Hypothalamus (tissue), 51 donors: ENCODE measurements at regions not wholly inside any gene's neighbourhood (a gene's known extent, or its start where the extent isn't known, plus 50 kb on each side); places are given as distances from the start of the nearest gene placed in this dataset.
A peak's percentile ranks its signal among the peaks of the same experiment; 100 is the strongest.

ENCODE experiments used
- DNase-seq, 51 donors: peaks; one replicate each; lab custom pipeline; 2025; lab: John Stamatoyannopoulos, UW

DNA sequence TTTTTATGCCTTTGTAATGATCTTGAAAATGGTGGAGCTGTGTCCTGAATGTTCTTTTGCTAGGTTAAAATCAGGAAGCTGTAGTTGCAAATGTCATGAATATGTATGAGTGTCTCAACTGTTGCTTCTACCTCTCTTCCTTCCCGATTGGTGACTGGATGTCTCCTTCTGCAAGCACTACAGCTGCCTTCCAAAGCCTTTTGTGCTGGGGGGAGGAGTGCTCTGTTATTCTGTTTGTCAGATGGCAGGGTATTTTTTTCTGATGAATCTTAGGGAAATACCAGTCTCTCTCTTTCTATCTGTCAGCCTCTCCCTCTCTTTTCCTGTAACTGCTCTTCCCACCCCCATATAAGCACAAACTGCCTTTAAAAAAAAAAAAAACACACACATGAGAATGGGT lies 1396.3 kb upstream of the CELF4 start:
- DNase-seq, result no peak

DNA sequence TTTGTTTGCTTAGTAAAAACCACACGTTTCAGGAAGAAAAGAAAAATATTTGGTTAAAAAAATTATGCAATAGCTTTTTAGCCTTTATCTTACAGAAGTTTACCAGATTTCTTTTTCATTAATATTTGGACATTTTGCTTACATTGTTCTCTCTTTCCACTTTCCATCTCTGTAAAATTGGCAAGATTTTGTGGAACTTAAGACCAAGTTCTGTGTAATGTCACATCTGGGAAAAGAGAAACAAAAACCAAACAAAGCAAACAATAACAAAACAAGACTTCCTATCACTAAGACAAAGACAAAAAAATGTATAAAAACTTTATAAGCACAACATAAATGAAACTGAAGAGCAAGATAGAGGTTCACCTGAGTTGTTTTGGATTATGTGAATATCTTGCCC lies 1392.1 kb upstream of the CELF4 start:
- DNase-seq, result no peak

DNA sequence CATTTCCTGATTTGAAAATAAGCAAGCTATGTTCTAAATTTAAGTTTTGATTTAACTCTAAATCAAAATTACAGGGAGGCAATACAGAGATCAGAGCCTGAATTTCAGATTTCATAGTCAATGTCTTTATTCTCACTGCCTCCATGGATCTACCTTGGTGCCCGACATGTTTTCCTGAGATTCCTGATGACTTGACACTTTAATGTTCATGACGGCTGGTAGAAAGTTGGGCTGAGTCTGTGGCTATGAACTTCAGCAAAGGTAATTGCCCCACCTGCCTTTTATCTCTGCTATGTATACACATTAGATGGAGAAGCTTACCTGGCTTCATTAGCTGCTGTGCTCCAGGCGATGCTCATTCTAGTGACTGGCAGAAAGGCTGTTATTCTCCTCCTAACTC lies 1390.5 kb upstream of the CELF4 start:
- DNase-seq, result no peak

DNA sequence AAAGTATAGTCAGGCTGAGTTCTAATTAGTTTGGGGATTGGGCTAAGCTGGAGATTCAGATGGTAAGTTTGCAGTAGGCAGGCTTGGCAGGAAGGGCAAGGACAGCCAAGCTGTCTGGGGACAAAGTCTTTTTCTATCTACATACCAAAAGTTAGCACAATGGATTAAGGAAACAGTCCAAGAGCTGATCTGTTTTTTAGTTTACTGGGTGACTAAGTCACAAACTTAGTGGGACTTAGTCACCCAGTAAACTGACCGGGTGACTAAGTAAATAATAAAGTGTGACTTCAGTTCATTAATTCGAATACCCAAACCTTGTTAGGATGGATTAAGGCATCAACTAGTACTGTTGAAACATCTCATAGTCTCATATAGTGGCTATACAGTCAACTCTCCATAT lies 1386.0 kb upstream of the CELF4 start:
- no peak for DNase-seq

DNA sequence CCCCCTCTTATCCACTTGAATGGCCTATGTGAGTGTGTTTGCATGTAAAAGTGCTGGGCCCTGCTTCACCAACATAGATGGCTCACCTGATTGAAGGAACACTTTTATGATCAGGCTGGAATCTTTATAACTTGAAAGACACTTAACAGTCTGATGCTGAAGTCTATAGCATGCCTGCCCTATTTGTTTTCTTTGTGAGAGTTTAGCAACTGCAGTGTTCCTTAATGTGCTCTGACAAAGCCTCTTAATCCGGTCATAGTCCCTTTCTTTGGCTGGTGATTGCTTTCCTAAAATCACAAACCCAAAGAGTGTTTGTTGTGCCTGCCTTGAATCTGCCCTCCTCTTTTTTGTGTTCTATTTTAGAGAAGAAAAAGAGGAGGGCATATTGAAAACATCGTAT lies 1382.8 kb upstream of the CELF4 start:
- DNase-seq, result no peak

DNA sequence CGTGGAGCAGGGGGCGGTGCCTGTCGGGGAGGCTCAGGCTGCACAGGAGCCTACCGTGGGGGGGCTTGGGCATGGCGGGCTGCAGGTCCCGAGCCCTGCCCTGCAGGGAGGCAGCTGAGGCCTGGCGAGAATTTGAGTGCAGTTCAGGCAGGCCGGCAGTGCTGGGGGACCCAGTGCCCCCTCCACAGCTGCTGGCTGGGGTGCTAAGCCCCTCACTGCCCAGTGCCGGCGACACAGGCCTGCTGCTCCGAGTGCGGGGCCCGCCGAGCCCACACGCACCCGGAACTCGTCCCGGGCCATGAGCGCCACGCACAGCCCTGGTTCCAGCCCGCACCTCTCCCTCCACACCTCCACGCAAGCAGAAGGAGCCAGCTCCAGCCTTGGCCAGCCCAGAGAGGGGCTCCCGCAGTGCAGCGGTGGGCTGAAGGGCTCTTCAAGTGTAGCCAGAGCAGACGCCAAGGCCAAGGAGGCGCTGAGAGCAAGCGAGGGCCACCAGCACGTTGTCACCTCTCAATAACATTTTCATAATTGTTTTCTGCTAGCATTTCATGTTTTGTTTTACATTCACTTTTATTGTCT lies 1378.9 kb upstream of the CELF4 start:
- no peak for DNase-seq

DNA sequence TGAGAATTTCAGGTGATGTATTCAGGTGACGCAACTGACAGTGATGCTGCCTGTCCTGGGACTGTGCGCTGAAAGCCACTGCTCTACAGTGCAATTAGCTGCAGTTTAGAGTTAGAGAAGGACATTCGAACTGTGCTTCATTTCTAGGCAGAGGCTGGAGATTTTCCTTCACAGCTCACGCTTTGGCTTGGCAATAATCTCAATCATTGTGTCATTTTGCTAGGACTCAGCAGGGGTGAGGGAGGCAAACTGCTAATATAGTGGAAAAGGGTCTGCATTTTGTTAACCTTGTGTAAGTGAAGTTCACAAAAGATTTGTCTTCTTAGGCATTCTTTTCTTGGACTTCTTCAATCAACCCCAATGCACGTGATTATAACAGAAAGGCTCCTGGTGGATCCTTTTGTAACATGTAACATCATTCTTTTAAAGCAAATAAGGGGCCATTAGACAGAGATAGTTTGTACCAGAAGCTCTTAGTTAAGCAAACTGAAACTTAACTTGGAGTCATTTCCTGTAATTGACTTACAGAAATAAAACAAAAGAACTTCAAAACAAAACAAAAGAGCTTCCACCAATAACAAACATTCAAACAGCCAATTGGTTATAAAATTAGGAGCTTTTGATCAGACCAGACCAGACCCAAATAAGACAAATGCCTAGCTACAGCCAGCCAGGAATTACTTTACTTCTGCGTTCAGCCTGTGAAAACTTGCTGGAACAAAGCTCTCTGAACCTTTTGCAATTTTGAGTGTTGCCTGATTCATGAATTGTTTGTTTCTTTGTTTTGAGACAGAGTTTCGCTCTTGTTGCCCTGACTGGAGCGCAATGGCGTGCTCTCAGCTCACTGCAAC lies 1376.3 kb upstream of the CELF4 start:
- no peak for DNase-seq

DNA sequence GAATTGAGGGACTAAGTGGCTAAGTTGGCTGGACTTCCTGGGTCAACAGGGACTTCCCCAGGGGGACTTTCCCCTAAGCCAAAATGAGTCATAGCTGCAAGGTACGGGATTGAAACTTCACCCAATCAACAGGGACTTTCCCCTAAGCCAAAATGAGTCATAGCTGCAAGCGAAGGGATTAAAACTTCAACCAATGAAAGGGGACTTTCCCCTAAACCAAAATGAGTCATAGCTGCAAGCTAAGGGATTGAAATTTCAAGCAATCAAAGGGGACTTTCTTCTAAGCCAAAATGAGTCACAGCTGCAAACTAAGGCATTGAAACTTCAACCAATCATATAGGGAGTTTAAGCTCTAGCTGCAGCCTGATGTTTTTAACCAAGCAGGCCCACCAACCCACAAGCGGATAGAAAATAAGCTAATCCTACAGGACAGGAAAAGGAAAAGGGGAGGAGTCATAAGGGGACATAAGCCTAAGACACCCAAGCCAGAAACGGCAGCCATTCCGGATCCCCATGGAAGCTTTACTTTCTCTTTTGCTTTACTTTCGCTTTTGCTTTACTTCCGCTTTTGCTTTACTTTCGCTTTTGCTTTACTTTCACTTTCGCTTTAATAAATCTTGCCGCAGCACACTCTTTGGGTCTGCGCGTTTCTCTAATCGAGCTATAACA lies 1375.4 kb upstream of the CELF4 start:
- DNase-seq, result peak in 1 of 51 donors; percentile 3

DNA sequence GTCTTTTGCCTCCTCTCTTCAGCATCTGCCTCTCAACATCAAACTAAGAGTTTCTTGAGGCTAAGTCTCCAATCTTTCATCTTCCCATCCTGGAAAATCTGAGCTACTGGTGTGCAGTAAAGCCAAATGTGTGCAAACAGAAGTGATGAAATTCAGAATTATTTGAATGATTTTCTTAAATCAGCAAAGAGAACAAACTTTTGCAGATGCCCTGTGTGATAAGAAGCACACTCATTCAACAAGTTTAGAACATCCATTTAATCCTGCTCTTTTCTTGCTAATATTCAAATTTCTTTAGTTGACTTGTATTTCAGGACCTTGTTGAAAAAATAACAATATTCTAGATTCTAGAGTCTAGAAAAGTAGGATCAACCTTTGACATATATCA lies 1374.9 kb upstream of the CELF4 start:
- no peak for DNase-seq

DNA sequence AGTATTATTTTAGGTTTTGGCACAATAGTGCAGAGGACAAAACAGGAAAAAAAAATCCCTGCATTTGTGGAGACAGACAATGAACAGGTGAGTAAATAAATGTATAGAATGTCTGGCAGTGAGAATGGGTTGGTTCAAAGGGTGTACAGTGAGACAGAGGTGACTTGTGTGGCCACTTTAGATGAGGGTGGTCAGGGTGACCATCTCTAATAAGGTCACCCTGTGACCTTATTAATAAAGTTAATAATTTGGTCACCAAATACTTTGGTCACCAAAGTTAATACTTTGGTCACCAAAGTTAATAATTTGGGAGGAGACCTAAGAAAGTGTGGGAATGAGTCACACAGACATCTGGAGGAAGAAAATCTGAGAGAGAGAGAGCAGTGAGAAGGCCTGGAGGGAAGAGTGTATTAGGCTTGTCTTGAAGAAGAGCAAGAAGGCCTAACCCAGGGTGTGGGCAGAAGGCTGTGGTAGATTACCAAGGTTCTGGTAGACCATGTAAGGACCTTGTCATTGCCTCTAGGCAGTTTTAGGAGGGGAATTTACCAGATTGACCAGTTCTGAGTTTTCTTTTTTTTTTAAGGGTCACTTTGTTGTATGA lies 1368.4 kb upstream of the CELF4 start:
- no peak for DNase-seq

DNA sequence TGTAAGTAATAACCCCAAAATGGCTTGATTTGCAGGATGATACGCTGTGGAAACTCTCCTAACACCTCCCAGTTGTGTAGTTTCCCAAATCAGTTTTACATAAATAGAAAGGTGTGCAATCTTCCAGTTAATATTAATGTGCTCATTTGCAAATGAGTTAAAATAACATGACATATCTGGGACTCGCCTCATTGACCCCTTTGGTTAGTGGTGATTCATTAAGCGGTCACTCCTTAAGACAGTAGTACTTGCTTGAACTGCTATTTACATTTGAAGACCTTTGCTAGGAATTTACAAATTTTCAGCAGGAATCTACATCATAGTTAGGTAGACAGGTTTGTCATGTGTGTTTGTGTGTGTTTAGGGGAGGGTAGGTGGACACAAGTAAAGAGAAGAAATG lies 1367.7 kb upstream of the CELF4 start:
- no peak for DNase-seq

DNA sequence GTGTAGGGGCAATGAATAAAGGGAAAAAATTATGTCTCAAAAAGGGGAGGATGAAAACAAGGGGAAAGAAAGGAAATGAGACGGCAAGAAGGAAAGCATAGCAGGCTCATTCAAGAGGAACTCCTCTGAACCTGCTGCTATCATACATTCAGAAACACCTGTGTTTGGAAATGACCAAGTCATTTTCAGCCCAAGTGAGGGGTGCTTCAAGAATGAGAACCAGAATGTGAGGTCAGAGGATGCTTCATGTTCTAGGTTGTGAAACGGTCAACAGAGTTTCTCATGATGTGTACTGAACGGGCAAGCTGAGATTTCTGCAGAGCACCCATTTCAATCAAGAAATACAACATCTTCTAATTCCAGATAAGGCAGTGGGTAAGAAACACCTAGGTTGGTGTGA lies 1367.2 kb upstream of the CELF4 start:
- no peak for DNase-seq

DNA sequence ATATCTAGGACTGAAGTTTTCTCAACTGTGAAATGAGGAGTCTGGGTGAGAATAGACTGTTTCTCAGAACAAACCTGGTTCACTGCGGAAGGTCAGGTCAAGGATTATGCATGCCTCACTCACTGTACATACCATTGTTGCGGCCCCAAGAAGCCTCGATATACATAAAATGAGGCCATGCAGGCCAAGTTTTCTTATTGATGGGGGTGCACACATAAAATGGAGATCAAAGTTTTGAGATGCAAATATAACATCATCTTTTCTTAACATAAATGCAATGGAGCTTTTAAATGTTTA lies 1366.1 kb upstream of the CELF4 start:
- DNase-seq, result no peak

DNA sequence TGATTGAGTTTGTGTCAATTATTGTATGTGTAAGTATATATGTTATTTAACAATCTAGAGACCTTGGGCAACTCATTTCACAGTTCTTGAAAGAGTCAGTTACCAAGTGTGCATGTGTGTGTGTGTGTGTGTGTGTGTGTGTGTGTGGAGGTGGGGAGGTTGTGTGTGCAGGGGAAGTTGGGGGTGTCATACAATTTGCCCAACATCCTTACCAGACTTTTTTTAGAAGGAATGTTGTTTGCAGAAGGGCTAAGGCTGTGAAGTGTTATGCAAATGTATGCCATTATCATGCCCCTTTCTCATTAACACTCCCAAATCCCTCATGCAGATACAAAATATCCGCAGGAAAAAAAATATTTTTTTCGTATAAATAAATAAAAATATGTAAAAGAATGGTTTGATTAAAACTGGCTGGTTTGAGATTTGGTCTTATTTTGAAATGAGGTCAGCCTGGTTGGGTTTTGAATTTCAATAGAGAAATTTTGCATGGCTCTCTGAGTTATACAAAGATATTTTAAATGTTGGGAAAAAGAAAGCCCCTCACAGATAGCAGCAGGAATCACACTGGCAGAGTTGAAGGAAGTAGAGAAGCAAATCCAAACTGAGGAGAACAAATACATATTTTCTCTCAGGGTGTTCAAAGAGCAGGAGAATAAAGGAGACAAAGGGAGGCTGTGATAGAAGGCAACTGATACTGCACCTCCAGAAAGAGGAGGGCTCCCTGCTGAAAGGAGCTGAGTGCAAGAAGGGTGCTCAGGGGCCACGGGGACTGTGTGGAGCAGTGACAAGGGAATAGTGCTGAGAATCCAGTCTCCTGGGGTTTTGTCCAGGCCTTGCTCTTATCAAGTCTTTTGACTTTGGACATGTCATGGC lies 1365.5 kb upstream of the CELF4 start:
- no peak for DNase-seq

DNA sequence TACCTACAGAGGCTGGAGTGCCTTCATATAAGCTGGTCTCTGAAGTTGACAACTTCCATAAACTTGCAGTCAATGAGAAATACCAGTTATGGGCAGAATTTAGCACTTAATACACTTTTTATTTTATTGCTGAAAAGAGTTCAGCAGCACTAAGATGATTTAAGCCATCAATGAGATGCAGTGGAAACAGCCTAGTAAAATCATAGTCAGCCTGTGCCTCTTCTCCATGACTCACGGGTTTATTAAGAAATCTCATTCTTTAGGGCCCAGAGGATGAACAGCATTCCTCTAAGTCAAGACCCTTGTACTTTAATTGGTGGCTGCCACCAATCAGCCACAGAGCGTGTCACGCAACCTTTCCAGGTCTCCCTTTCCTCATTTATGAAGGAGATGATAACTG lies 1357.9 kb upstream of the CELF4 start:
- DNase-seq, result no peak

DNA sequence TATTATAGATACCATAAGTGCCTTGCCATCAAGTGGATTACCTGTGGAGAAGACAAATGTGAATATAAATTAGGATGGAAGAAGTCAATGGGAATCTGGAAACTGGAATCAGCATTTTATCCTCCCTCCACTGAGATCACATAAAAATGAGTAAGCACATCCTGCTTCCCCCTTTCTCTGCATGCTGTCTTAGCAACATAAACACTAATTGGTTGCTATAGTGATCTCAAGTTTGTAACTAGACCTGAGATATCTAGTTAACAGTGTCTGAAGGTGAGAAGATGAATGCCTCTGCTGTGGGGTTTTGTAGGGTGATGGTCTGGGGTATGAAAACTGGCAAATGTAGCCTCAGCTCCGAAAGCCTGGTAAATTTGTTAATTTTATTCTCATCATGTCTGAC lies 1357.5 kb upstream of the CELF4 start:
- no peak for DNase-seq

DNA sequence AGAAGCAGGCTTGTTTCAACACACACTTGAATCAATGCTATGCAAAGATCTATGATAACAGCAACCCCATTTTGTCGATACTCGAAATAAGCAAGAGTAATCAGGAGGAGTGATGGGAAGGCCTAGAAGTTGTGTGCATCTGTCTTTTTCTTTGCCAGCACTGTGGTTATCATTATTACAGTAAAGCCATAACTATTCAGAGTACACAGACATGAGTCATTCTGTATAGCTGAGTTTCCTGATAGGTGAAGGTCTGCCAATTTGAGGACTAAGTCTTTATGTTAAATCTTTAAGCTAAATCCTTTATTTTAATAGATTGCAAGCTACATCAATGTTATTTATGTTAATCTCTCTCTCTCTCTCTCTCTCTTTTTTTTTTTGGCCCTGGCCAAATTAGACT lies 1344.4 kb upstream of the CELF4 start:
- DNase-seq, result no peak

DNA sequence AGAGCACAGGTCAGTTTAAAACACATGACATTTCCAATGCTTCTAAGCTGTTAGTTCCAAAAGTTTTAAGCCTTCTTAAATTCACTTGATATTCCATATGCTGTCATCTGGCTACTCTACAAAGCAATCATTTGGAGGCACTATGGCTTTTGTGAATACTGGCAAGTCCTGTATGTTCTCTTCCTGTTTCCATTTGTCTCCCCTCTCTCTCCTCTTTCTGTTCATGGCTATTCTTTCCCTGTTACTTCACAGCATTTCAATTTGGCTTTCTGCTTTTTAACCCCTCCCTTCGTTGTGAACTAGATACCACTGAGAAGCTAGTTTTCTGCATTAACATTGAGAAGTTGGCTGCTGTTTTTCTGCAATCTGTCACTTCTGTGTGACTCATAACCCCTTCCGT lies 1337.2 kb upstream of the CELF4 start:
- no peak for DNase-seq

DNA sequence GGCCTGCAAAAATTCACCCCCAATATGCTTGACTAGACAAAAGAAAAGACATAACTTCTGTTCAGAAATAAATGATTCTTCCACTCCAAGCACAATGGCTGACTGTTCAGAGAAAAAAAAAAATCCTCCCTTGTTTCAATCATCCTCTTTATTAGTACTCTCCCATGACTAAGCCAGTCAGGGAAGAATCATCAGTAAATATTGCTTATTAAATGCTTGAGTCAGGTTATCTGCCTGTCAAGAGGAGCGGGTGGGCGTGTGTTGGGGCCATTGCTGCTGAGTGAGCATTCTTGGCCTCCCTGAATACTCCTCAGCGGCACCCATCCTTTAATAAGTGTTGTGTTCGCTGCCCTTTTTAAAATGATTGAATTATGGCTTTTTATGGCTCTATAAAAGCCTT lies 1334.8 kb upstream of the CELF4 start:
- no peak for DNase-seq

DNA sequence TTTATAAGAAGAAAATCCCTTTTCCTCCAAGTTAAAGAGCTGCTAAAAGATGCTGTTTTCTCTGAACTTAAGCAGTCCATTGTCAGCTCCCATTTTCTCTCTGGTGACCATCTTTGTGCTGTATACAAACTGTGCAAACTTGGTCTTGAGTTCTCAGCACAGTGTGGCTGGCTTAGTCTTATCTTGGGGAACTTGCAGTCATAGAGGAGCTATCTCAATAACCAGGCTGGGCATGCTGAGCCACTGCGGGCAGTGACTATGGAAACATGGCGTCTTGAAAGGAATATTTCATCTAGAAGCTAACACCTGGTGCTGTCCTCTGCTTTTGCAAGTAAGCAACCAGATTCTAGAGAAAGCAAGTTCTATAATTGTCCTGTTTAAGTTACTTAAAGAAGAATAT lies 1334.4 kb upstream of the CELF4 start:
- DNase-seq, result no peak

DNA sequence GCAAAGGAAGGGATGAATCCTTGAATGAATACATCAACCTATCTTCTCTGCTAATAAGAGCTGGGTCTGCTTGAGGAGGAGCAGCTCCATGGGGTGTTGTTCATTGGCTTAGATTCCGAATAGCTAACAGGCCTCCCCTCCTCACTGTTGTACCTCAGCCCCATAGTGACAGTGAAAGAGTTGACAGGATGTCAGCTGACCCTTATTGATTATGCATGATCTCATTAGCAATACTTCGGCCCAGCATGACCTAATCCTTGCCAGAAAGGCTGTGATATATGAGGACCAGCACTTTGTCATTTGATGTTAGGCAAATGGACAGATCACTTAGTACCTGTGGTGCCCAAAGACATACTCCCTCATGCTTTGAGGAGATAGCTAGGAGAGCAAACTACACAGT lies 1333.7 kb upstream of the CELF4 start:
- DNase-seq, result no peak
